KMS-11 (cell line): ENCODE measurements at regions not wholly inside any gene's neighbourhood (a gene's known extent, or its start where the extent isn't known, plus 50 kb on each side); places are given as distances from the start of the nearest gene placed in this dataset.

Experiments used
- H2AFZ ChIP-seq: fragments of 200-600 bp; sonication (generic); 2 replicates; pipeline ENCODE4 v1.6.1; 2016; ENCODE audit warnings: antibody characterized with exemption, mixed run types, low read depth
- H3K27ac ChIP-seq: fragments of 200-600 bp; sonication (generic); 2 replicates; pipeline ENCODE4 v1.6.1; 2016; ENCODE audit warnings: mild to moderate bottlenecking, mixed run types
- H3K27me3 ChIP-seq: fragments of 200-600 bp; sonication (generic); 2 replicates; pipeline ENCODE4 v1.6.1; 2017; ENCODE audit warnings: mild to moderate bottlenecking, low read depth, mixed run types, moderate library complexity; ENCODE audit not compliant: insufficient read depth
- H3K36me3 ChIP-seq: fragments of 200-600 bp; sonication (generic); 2 replicates; pipeline ENCODE4 v1.6.1; 2017; ENCODE audit warnings: mild to moderate bottlenecking, mixed run types; ENCODE audit not compliant: insufficient read depth
- H3K4me1 ChIP-seq: fragments of 200-600 bp; sonication (generic); 2 replicates; pipeline ENCODE4 v1.6.1; 2016; ENCODE audit warnings: mild to moderate bottlenecking, low read depth, mixed run types; ENCODE audit not compliant: poor library complexity, severe bottlenecking
- H3K4me2 ChIP-seq: fragments of 200-600 bp; sonication (generic); 2 replicates; pipeline ENCODE4 v1.7.0; 2016; ENCODE audit warnings: mild to moderate bottlenecking, mixed run types
- H3K4me3 ChIP-seq: fragments of 200-600 bp; sonication (generic); IDR thresholded peaks from 2 replicates; pipeline ENCODE4 v1.6.1; 2017; ENCODE audit warnings: low read depth, low read length, mixed read lengths; ENCODE audit not compliant: insufficient read depth
- H3K79me2 ChIP-seq: fragments of 200-600 bp; sonication (generic); 2 replicates; pipeline ENCODE4 v1.6.1; 2016; ENCODE audit warnings: low read depth, mixed run types; ENCODE audit not compliant: insufficient read depth
- H3K9ac ChIP-seq: fragments of 200-600 bp; sonication (generic); 2 replicates; pipeline ENCODE4 v1.6.1; 2016; ENCODE audit warnings: mild to moderate bottlenecking, mixed run types
- H4K20me1 ChIP-seq: fragments of 200-600 bp; sonication (generic); 2 replicates; pipeline ENCODE4 v1.6.1; 2016; ENCODE audit warnings: mild to moderate bottlenecking, mixed run types; ENCODE audit not compliant: insufficient read depth
- CTCF ChIP-seq: fragments of 200-600 bp; sonication (generic); conservative IDR thresholded peaks from 2 replicates; pipeline ENCODE4 v1.6.1; 2017; ENCODE audit warnings: low read depth, mild to moderate bottlenecking, antibody characterized with exemption, low read length, moderate library complexity, mixed read lengths

DNA sequence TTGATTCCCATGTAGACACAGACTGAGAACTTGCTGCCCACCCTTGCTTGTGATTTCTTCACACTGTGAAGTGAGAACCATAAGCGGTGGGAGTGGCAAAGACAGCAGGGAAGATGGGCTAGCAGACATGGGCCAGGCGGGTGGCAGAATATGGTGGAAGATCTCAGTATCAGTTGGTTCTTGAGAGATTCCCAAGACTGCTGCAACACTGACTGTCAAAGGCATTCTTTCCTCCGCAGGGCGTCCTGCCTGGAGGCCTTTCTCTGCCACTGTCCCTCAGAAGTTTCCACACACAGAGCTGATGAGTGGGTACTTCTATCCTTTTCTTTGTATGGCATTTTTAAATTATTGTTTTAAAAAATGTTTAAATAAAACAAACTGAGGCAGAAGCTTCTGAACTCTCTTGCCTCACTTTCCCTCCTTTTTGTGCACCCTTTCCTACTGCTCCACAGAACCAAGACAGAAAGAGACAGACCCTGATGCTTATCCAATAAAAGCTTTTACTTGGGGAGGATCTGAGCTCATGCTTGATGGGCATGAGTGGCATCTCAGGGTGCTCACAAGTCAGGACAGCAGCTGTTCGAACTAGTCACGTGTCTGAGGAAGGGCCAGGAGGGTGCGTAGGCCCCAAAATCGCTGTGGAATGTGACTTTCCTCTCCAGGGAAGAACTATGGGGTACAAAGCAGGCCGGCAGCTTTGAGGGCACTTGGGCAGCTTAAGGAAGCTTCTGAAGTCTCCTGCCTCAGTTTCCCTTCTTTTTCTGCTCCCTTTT lies 104.7 kb upstream of the PCGF5 start:
- H2AFZ ChIP-seq = no peak overlapping the region
- no peaks in the 10 kb centered on the region for H3K36me3 ChIP-seq
- H4K20me1 ChIP-seq = no peaks in the 10 kb centered on the region
- no peak for TF ChIP-seq CTCF
- no peaks in the 10 kb centered on the region for H3K79me2 ChIP-seq
- no peaks in the 10 kb centered on the region for H3K27me3 ChIP-seq
- no peak overlapping the region for H3K9ac ChIP-seq
- H3K4me1 ChIP-seq = no peaks in the 10 kb centered on the region
- H3K4me3 ChIP-seq = no peak overlapping the region
- no peak overlapping the region for H3K27ac ChIP-seq
- H3K4me2 ChIP-seq = no peak overlapping the region

DNA sequence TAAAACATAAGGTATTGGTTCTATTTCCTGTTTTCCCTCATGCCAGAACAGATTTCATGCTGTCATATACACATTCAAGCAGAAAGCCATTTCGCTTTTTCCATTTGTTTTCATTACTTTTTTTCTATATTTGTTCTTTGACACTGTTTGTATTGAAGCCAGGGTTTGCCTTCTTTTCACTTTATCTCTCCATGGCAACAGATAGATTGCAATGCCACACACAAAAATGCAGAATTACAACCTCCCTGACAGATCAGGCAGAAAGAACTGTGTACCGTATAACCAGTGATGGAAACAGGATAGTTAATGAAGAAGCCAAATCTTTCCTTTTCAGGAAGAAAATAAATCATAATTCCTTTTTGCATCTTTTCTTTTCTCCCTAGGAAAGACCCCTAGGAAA lies 103.0 kb upstream of the PCGF5 start:
- Histone ChIP-seq H3K79me2 (no peaks in the 10 kb centered on the region), H3K9ac (no peak overlapping the region), H2AFZ (no peak overlapping the region), H3K27ac (no peak overlapping the region), H3K4me3 (no peak overlapping the region), H4K20me1 (no peaks in the 10 kb centered on the region), H3K36me3 (no peaks in the 10 kb centered on the region), H3K27me3 (no peaks in the 10 kb centered on the region), H3K4me1 (no peaks in the 10 kb centered on the region), H3K4me2 (no peak overlapping the region)
- no peak for TF ChIP-seq CTCF

- no peaks in the 10 kb centered on the region for H3K27me3 ChIP-seq
- no peaks in the 10 kb centered on the region for H3K79me2 ChIP-seq
- H3K4me1 ChIP-seq = no peaks in the 10 kb centered on the region
- H3K4me3 ChIP-seq = no peak overlapping the region
- no peaks in the 10 kb centered on the region for H3K36me3 ChIP-seq
- H4K20me1 ChIP-seq = no peaks in the 10 kb centered on the region
- no peak overlapping the region for H3K27ac ChIP-seq
- no peak for TF ChIP-seq CTCF
- H3K9ac ChIP-seq = no peak overlapping the region
- H3K4me2 ChIP-seq = no peak overlapping the region
- H2AFZ ChIP-seq = no peak overlapping the region
These were observed 100.1 kb upstream of the PCGF5 start for GRCh38 chr10:91120348-91120747.

- no peak overlapping the region for H2AFZ ChIP-seq
- no peaks in the 10 kb centered on the region for H4K20me1 ChIP-seq
- H3K4me1 ChIP-seq = no peaks in the 10 kb centered on the region
- H3K27me3 ChIP-seq = no peaks in the 10 kb centered on the region
- no peak overlapping the region for H3K4me2 ChIP-seq
- H3K4me3 ChIP-seq = no peak overlapping the region
- H3K79me2 ChIP-seq = no peaks in the 10 kb centered on the region
- H3K36me3 ChIP-seq = no peaks in the 10 kb centered on the region
- H3K27ac ChIP-seq = no peak overlapping the region
- no peak for TF ChIP-seq CTCF
- no peak overlapping the region for H3K9ac ChIP-seq
These were observed 97.2 kb upstream of the PCGF5 start for GRCh38 chr10:91123261-91123660.
